HuH-7 (cell line): ENCODE measurements at regions not wholly inside any gene's neighbourhood (a gene's known extent, or its start where the extent isn't known, plus 50 kb on each side); places are given as distances from the start of the nearest gene placed in this dataset.
"Not testable (repeated sequence)": the region's sequence is repeated elsewhere in the genome, so short reads cannot be mapped to it uniquely, and the experiment has no call there.

Experiments
- DNase-seq: peaks from one replicate; pipeline ENCODE4 v3.0.0; 2011; ENCODE audit warnings: low spot score

DNA sequence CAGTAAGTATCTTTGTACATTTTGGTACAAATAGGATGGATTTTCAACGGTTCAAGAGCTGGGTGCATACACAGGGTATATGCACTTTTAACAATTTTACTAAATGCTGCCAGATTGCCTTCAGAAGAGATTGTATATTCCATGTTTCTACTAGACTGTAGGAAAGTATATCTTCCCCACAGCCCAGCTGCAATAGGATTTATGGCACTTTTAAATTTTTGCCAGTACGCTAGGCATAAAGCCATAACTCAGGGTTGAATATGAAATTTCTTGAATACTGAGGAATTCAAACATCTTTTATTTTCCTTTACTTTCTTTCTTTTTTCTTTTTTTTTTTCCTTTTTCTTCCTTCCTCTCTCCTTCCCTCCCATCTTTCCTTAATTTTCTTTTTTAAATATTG is 78.7 kb upstream of the SULF2 start:
- no peak for DNase-seq

DNA sequence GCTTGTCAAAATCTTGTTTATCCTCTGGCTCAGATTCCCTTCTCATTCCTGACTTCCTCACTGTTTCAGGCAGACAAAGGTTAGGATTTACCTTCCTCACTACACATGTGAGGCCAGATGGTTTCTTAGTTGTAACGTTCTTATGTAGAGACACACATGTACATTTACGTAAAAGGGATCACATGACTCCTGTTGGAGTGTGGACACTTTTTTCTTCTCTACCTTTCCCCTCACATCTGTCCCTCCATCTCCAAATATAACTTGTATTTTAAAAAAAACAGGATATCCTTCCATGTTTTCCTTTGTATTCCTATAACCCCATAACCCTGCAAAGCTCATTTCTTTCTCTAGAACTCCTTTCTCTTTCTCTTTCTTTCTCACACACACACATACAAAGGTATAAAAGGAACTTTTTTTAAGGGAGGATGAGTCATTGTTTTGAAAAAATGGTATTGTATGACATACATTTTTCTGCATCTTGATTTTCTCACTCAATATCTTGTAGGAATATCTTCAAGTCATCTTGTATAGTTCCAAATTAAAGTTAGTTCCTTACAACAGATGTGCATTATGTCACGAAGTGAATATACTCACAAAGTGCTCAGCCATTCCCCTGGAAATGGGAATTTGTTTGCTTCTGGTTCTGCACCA is 78.2 kb upstream of the SULF2 start:
- no peak for DNase-seq

DNA sequence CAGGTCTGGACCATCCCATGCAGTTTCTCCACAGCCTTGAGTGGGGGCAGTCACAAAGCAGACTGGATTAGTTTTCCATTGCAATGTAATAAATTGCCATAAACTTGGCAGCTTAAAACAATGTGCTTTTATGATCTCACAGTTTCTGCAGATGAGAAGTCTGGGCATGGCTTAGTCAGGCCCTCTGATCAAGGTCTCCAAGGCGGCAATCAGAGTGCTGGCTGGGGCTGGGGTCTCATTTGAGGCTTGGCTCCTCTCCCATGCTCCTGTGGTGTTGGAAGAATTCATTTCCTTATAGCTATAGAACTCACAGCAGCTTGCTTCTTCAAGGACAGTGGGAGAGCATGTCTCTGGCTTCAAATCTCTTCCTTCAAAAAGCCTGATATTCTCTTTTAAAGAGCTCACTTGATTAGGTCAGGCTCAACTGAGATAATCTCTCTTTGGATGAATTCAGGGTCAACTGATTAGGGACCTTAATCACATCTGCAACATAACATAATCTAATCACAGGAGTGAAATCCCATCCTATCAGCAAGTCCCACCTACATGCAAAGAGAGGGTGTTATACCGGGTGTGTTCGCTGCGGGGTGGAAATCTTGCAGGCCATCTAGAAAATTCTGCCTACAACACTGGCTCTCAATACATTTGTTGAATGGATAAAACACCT is 77.4 kb upstream of the SULF2 start:
- DNase-seq, result no peak

DNA sequence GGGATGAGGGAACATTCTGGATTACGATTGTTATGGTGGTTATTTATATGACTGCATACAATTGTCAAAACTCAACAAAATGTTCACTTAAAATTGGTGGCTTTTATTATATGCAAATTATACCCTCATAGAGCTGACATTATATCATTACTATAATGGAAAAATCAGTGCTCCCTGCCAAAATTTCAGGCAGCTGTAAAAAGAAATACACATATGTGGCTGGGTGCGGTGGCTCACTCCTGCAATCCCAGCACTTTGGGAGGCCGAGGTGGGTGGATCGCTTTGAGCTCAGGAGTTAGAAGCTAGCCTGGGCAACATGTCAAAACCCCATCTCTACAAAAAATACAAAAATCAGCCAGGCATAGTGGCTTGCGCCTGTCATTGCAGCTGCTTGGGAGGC is 75.8 kb upstream of the SULF2 start:
- DNase-seq, result no peak

DNA sequence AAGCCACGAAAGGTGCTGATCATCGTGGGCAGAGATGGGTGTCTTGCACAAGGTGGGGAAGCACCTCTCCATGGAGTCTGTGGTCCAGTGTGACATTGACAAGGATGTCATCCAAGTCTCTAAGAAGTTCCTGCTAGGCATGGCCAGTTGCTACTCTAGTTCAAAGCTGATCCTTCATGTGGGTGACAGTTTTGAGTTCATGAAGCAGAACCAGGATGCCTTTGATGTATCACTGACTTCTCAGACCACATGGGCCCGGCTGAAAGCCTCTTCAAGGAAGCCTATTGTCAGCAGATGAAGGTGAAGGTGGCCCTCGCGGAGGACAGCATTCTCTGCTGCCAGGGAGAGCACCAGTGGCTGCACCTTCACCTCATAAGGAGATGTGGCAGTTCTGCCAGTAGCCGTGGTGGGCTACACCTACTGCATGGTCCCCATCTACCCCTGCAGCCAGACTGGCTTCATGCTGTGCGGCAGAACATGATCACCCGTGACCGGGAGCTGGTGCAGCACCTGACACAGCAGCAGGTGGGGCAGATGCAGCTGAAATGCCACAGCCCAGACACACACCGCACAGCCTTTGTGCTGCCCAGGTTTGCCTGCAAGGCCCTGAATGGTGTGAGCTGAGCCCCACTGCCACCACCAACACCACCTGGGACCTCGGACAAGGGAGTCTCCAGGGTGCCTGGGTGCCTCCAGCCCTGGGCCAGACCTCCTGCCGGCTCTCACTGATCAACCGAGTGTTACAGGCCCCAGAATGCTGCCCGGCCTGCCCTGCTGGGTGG is 75.0 kb upstream of the SULF2 start:
- DNase-seq, result no peak

DNA sequence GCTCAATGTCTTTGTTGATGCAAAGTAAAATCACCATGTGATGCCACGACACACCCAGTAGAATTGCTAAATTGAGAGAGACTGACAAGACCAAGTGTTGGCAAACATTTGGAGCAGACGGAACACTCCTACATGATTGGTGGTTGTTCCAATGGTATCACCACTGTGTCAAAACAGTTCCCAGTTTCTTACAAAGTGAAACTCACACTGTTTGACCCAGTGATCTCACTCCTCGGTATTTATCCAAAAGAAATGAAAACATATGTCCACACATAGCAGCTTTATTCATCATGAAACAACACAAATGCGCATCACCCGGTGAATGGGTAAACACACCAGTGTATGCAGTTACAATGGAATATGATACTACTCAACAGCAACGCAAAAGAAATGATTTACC is 74.0 kb upstream of the SULF2 start:
- DNase-seq, result no peak

DNA sequence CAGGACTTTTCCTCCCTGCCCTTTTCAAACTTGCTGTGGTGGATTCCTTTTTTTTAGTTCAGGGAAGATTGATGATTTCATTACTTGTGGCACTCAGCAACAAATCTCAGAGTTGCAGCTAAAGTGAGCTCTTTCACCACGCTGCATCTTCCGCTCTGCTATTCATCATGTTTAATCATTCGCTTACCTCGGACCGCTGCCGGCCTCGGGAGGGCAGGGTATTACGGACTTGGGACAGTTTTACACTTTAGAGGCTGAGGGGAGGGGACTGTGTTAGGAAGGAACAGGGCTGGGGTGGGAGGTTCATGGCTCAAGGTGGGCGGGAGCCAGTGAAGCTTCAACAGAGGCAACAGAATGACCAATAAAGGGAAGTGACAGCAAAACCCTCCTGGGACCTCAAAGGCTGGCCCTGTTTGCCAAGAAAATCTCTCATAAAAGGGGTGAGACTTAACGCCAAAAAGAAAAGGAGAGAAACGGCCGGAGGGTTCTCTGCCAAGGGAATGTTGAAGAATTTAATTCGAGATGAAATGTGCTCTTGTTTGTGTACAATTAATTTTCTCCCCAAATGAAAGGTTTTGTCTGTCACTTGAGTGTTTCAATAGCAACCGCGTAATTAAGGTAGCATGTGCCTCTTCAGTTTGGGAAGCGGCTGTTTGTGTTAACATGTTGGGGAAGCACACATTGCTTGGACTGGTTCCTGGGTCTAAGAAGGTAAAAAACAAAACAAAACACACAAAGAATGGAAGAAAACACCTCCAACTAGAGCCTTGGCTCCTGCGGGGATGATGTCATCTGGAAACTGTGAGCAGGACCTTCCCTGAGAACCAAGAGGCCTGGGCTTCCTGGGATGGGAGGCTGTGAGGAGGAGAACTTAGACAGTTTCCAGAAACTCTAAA is 72.5 kb upstream of the SULF2 start:
- no peak for DNase-seq

DNA sequence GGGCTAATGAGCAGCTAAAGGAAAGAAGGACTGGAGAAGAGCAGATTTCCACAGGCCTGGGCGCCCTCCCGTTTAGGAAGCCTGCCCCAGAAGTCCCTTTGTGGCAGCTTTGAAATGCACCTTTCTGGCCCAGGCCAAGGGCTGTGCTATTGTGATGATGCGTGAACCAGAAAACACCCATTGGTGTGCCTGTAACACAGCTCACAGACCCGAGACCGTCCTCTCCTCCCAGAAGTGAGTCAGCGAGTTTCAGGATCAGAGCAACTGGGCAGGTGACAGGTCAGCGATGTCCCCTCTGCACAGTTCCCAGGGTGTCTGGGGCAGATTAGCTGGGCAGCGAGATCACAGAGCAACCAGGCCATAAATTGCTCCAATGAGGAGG is 71.9 kb upstream of the SULF2 start:
- DNase-seq, result no peak

DNA sequence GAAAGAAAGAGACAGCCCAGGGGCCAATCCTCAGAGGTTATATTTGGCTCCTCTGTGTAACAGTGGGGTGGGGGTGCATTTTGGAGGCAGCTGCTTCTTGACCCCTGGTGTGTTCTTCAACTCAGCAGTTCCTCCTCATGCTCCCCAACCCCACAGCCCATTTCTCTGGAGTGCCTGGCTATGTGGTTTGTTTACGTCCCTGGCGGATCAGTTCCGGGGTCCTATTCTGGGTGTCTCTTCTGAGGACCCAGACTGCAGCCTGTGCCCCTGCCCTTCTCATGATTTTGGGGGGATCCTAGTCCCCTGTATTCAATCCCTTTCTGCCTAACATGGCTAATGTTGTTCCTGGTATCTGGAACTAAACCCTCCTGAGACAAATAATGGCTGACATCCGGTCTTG is 70.5 kb upstream of the SULF2 start:
- DNase-seq, result no peak

DNA sequence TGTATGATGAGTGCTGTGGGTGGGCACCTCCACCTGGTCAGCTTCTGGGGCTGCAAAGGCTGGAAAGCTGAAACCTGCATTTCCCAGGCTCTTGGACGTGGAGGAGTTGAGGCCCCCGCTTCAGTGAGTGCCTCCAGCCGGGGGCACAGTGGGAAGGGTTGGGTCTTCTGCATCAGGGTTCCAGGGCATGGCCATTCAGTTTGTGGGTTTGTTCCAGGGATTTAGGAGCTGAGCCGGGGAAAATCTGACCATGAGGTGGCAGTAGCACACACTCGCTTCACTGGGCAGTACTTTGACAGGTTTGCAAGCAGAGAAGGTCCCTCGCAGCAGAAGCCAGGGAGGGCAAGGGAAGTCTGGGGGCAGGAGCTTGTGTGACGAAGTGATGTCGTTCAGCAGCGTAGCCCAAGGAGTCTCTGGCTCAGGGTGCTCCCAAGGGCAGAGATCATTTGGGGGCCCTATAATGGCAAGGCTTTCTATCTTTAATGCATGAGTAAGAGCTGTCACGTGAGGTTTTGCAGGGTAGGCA is 69.5 kb upstream of the SULF2 start:
- peak; percentile 49 for DNase-seq

DNA sequence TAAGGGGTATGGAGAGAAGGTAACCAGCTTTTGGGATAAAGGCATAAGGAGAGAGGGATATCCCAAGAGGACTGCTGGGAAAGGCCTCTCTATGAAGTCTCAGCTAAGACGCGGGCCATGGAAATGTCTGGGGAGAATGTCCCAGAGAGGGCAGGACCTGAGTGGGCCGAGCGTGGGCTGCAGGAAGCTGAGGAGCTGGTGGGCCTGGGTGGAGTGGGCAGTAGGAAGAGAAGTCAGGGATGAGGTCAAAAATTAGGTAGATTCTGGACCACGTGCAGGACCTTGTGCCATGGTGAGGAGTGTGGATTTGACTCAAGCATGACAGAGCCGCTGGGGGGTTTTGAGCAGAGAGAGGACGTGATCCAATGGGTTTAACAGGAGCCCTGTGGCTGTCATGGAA is 66.5 kb upstream of the SULF2 start:
- no peak for DNase-seq

DNA sequence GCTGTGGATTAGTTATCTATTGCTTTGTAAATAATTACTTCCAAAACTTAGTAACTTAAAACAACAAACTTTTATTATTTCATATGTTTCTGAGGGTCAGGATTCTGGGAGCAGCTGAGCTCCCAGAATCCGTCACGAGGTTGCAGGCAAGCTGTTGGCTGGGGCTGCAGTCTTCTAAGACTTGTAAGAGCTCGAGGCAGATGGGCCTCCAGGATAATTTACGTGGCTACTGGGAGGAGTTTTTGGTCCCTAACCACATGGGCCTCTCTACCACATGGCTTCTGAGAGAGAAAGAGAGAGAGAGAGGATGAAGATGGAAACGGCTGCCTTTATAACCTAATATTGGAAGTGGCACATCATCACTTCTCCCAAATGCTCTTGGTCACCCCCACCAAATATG is 64.9 kb upstream of the SULF2 start:
- no peak for DNase-seq

DNA sequence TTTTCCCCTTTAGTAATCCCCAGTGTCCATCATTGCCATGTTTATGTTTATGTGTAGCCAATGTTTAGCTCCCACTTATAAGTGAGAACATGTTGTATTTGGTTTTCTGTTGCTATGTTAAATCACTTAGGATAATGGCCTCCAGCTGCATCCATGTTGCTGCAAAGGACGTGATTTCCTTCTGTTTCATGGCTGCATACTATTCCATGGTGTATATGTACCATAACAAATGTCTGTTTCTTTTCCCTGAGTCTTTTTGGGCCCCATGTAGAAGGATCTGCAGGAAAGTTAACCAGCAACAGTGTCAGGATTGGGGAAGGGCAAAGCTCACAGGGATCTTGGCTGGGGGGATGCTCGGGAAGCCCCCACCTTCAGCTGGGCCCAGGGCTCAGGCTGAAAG is 64.3 kb upstream of the SULF2 start:
- DNase-seq, result no peak

DNA sequence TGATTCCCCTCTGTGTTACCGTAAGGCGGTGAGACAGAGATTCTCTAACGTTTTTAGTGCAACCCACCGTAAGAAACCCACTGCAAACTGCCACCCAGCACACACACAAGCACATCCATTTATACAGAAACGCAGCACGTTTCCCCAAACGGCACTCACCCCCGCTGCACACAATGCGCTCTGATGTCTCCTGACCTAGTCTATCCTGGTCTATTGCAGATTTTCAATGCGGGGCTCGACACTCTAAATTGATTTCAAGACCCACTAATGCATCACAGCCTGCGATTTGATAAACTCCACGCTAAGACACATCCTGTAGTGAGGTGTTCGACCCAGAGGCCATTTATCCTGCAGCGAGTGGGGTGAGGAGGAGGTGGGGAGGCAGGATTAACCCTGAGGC is 63.7 kb upstream of the SULF2 start:
- DNase-seq, result no peak

DNA sequence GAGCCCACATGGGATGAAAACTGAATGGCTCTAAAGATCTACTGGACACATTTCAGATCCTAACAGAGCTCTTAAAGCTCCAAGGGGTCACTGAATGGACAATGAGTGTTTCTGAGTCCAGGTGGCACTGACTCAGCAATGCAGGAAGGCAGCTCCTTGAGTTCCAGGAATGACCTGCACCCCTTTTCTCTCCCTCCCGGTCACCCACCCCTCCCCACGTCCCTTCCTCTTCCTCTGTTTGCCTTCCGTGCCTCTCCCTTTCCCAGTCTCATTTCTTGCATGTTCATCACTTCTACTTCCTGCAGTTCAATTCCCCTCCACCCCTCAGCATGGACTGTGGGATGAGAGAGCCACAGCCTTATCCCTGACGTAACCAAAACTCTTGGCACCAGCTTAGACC is 63.3 kb upstream of the SULF2 start:
- not testable (repeated sequence) for DNase-seq

DNA sequence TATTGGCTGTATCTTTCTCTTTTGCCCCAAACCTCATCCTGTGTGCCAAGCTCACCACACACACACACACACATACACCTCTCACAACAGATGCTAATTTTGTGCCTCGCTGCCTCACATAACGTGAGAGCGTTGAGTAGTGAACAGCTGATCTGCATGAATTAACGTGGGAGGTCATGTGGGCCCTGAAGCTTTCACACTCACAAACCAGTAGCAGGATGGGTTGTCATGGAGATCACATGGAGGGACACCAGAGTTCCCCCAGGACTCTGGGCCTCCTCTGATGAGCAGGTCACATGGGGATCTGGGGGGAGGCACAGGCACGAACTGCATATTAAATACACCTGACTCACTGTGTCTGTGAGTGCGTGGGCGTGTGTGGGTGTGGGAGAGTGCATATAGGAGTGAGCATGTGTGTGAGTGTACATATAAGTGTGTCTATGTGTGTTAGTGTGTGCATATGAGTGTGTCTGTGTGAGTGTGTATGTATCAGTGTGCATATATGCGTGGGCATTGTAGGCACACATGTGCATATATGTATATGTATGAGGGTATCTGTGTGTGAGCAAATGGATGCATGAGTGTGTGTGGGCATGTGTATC is 62.7 kb upstream of the SULF2 start:
- DNase-seq, result no peak

DNA sequence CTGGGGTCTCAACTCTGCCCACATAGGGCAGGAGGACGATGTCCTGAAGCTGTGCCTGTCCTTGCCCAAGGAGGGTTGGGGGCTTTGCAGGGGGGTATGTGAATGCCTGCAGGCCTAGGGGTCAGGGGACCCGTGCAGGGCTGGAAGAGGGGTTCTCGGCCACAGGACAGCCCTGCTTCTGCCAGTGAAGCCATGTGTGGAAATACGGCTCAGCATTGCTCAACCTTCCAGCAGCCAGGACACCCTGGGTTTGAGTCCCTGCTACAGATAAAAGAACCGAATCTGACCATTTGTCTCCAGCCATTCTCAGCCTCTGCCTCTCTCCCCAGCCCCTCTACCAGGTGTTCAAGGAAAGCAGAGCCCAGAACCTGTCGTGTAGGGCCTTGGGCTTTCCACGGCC is 61.9 kb upstream of the SULF2 start:
- DNase-seq, result not testable (repeated sequence)

DNA sequence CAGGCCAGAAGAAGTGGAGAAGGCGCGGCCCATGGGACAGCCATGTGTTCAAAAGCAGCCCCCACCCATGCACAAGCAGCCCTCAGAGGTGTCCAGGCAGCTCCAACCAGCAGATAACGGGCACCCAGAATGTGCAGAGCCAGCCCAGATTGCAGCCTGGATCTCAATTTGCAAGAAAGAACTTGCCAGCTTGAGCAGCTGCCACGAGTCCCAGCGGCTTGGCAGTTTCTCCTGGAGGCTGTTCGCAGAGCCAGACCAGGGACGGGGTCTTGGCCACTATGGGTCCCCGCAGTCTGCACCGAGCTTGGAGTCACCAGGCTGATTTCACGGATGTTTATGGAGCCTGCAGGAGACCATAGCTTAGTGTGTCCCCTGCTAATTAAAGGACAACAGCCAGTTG is 61.4 kb upstream of the SULF2 start:
- not testable (repeated sequence) for DNase-seq

DNA sequence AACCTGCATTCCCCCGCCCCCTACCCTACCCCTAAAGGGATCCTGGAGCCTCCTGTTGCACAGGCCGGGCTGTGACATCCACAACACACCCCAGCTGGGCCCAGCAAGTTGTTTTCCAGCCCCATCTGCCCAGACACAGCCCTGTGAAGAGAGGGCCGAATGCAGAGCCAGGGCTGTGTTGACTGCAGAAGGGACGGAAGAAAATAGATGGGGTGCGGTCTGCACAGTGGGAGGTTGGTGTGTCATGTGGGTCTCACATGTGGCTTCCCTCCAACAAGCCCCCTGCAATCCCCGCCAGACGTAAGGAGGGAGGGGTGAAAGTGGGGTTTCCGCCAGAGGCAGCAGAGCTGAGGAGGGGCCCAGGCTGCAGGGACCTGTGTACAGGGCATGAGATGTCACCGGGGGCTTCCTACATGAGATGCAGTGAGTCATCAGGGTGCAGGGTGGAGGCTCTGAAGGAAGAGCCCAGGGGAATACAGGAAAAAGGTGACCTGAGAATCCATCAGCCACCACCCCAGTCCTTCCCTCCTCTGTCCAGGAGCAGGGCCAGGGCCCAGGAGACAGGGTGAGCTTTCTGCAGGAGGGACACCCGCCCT is 60.2 kb upstream of the SULF2 start:
- DNase-seq, result not testable (repeated sequence)

DNA sequence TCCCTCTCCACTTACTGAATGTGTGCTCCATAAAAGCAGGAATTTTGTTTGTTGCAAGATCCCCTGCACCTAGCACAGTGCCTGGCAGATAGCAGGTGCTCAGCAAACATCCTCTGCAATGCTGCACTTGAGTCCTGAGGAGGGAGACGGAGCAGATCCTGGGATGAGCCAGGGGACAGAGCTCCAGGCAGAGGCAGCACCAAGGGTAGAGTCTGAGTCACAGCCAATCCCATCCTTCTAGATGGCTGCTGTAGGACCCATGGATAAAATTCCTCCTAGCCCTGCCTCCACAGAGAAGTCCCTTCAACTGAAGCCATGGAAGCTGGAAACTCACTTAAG is 59.3 kb upstream of the SULF2 start:
- DNase-seq, result not testable (repeated sequence)

DNA sequence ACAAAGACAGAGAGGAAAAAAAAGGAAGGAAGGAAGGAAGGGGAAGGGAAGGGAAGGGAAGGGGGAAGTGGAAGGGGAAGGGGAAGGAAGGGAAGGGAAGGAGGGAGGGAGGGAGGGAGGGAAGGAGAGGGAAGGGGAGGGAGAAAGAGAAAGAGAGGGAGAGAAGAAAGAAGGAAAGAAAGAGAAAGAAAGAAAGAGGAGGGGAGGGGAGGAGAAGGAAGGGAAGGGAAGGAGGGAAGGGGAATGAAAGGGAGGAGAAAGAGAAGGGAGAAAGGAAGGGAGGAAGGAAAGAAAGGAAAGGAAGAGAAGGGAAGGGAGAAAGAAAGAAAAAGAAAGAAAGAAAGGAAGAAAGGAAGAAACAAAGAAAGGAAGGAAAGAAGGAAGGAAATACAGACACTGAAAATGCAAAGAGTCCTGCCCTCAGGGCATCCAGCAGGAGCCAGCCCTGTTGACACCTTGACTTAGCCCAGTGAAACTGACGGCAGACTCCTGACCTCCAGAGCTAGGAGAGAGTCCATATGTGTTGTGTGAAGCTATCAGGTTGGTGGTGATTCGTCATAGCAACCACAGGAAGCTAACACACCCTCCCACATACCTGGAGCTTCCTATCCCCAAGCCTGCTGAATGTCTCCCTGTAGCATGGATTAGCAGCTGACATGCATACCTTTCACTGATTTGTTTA is 58.7 kb upstream of the SULF2 start:
- DNase-seq, result no peak
